ENCODE measurements at regions not wholly inside any gene's neighbourhood (a gene's known extent, or its start where the extent isn't known, plus 50 kb on each side); places are given as distances from the start of the nearest gene placed in this dataset.

DNA sequence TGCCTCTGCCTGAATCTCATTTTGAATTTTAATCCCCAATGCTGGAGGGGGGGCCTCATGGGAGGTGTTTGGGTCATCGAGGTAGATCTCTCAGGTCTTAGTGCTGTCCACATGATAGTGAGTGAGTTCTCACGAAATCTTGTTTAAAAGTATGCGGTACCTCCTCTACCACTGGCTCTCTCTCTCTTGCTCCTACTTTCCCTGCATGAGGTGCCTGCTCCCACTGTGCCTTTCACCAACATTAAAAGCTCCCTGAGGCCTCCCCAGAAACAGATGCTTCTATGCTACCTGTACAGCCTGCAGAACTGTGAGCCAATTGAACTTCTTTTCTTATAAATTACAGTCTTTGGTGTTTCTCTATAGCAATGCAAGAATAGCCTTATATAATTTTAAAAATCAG lies 560.7 kb upstream of the CPEB2 start:
- no peak for DNase-seq
- Histone ChIP-seq H3K27ac (ENCODE audit: low read depth, low read length) (no peak overlapping the region), H3K9ac (ENCODE audit: extremely low read depth, low read length, poor library complexity, severe bottlenecking) (no peak overlapping the region), H3K4me1 (ENCODE audit: control insufficient read depth, insufficient read depth, low read length) (no peaks in the 10 kb centered on the region), H3K36me3 (ENCODE audit: control insufficient read depth, insufficient read depth, low read length) (no peaks in the 10 kb centered on the region), H3K27me3 (ENCODE audit: control insufficient read depth, insufficient read depth, low read length, poor library complexity, severe bottlenecking) (no peaks in the 10 kb centered on the region), H3K4me3 (ENCODE audit: low read length) (no peak overlapping the region), H3K9me3 (ENCODE audit: control insufficient read depth, low read length) (peaks cover 34% of the 10 kb centered on the region)
- H3K4me1 Mint-ChIP-seq = peaks cover 8% of the 10 kb centered on the region
- 89% methylated on average over 3 of the region's 3 CpGs; no CpG with 5 or more reads in 1 of the 2 experiments for WGBS, 2 experiments (ENCODE audit: insufficient coverage in 1 of 2, insufficient read length in 1 of 2)
- peaks cover 3% of the 10 kb centered on the region for H3K36me3 Mint-ChIP-seq (ENCODE audit: low read depth)
- TF ChIP-seq, protein P1, sequence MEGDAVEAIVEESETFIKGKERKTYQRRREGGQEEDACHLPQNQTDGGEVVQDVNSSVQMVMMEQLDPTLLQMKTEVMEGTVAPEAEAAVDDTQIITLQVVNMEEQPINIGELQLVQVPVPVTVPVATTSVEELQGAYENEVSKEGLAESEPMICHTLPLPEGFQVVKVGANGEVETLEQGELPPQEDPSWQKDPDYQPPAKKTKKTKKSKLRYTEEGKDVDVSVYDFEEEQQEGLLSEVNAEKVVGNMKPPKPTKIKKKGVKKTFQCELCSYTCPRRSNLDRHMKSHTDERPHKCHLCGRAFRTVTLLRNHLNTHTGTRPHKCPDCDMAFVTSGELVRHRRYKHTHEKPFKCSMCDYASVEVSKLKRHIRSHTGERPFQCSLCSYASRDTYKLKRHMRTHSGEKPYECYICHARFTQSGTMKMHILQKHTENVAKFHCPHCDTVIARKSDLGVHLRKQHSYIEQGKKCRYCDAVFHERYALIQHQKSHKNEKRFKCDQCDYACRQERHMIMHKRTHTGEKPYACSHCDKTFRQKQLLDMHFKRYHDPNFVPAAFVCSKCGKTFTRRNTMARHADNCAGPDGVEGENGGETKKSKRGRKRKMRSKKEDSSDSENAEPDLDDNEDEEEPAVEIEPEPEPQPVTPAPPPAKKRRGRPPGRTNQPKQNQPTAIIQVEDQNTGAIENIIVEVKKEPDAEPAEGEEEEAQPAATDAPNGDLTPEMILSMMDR (conservative IDR thresholded peaks at IDR 0.05) = no peak
- H3K27me3 Mint-ChIP-seq (ENCODE audit: insufficient read depth) = no peaks in the 10 kb centered on the region
- no peak overlapping the region for H3K4me3 Mint-ChIP-seq
- H3K27ac Mint-ChIP-seq = no peak overlapping the region
- peaks cover 27% of the 10 kb centered on the region for H3K9me3 Mint-ChIP-seq

- H3K4me1 Mint-ChIP-seq = peaks cover 8% of the 10 kb centered on the region
- WGBS, 2 experiments (ENCODE audit: insufficient coverage in 1 of 2, insufficient read length in 1 of 2) = 94 to 100% methylated on average over 2 of the region's 2 CpGs
- Histone ChIP-seq H3K27me3 (ENCODE audit: control insufficient read depth, insufficient read depth, low read length, poor library complexity, severe bottlenecking) (no peaks in the 10 kb centered on the region), H3K4me1 (ENCODE audit: control insufficient read depth, insufficient read depth, low read length) (no peaks in the 10 kb centered on the region), H3K27ac (ENCODE audit: low read depth, low read length) (no peak overlapping the region), H3K36me3 (ENCODE audit: control insufficient read depth, insufficient read depth, low read length) (no peaks in the 10 kb centered on the region), H3K9me3 (ENCODE audit: control insufficient read depth, low read length) (peaks cover 34% of the 10 kb centered on the region), H3K9ac (ENCODE audit: extremely low read depth, low read length, poor library complexity, severe bottlenecking) (no peak overlapping the region), H3K4me3 (ENCODE audit: low read length) (no peak overlapping the region)
- TF ChIP-seq, protein P1 (conservative IDR thresholded peaks at IDR 0.05) = no peak
- H3K9me3 Mint-ChIP-seq = peaks cover 27% of the 10 kb centered on the region
- H3K27ac Mint-ChIP-seq = no peak overlapping the region
- peaks cover 11% of the 10 kb centered on the region for H3K27me3 Mint-ChIP-seq (ENCODE audit: insufficient read depth)
- no peak for DNase-seq
- peaks cover 3% of the 10 kb centered on the region for H3K36me3 Mint-ChIP-seq (ENCODE audit: low read depth)
- no peak overlapping the region for H3K4me3 Mint-ChIP-seq
Measured at GRCh38 chr4:14445882-14446281, 556.4 kb upstream of the CPEB2 start.

DNA sequence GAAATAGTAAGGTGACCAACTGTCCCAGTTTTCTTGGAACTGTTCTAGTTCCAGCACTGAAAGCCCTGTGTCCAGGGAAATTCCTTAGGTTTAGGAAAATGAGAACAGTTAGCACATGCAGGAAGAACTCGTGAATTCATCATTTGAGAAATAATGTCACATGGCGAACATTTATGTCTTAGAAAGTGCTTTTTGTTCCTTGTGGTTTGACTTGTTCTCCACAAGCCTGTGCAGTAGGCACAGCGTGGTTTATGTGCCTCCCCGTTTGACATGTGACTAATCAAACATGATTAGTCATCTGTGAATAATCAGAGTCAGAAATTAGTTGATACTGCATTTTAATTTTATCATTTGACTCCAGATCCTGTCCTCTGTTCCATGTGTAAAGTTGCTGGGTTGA lies 556.0 kb upstream of the CPEB2 start:
- H3K9me3 ChIP-seq (ENCODE audit: control insufficient read depth, low read length) = peaks cover 34% of the 10 kb centered on the region
- peaks cover 27% of the 10 kb centered on the region for H3K9me3 Mint-ChIP-seq
- H3K4me1 Mint-ChIP-seq = peaks cover 8% of the 10 kb centered on the region
- H3K4me3 ChIP-seq (ENCODE audit: low read length) = no peak overlapping the region
- no peak overlapping the region for H3K9ac ChIP-seq (ENCODE audit: extremely low read depth, low read length, poor library complexity, severe bottlenecking)
- H3K36me3 Mint-ChIP-seq (ENCODE audit: low read depth) = peaks cover 3% of the 10 kb centered on the region
- H3K27me3 Mint-ChIP-seq (ENCODE audit: insufficient read depth) = peaks cover 11% of the 10 kb centered on the region
- no peak for DNase-seq
- H3K4me1 ChIP-seq (ENCODE audit: control insufficient read depth, insufficient read depth, low read length) = no peaks in the 10 kb centered on the region
- no peaks in the 10 kb centered on the region for H3K27me3 ChIP-seq (ENCODE audit: control insufficient read depth, insufficient read depth, low read length, poor library complexity, severe bottlenecking)
- 71 to 97% methylated on average over 3 to 4 of the region's 4 CpGs for WGBS, 2 experiments (ENCODE audit: insufficient coverage in 1 of 2, insufficient read length in 1 of 2)
- no peaks in the 10 kb centered on the region for H3K36me3 ChIP-seq (ENCODE audit: control insufficient read depth, insufficient read depth, low read length)
- no peak overlapping the region for H3K27ac Mint-ChIP-seq
- no peak overlapping the region for H3K27ac ChIP-seq (ENCODE audit: low read depth, low read length)
- H3K4me3 Mint-ChIP-seq = no peak overlapping the region
- TF ChIP-seq, protein P1 (conservative IDR thresholded peaks at IDR 0.05) = no peak
